HG03571 (cell line): ENCODE measurements at regions not wholly inside any gene's neighbourhood (a gene's known extent, or its start where the extent isn't known, plus 50 kb on each side); places are given as distances from the start of the nearest gene placed in this dataset.

Source experiments
- ATAC-seq: cut with Tn5 transposase; IDR thresholded peaks from one replicate; pipeline ENCODE4 v1.9.1; 2021; ENCODE audit not compliant: unreplicated experiment

GRCh38 chr1:209377995-209378394, 205.5 kb upstream of the CAMK1G start:
- ATAC-seq, result no peak

- ATAC-seq, result no peak
These were observed 204.2 kb upstream of the CAMK1G start for GRCh38 chr1:209379280-209379679.

GRCh38 chr1:209380420-209380819, 203.1 kb upstream of the CAMK1G start:
- ATAC-seq, result no peak

- ATAC-seq, result no peak
These were observed 201.0 kb upstream of the CAMK1G start for GRCh38 chr1:209382231-209383100.

- no peak for ATAC-seq
These were observed 200.1 kb upstream of the CAMK1G start for GRCh38 chr1:209383422-209383821.

GRCh38 chr1:209383907-209384709, 199.4 kb upstream of the CAMK1G start:
- ATAC-seq, result no peak

- no peak for ATAC-seq
These were observed 198.6 kb upstream of the CAMK1G start for GRCh38 chr1:209384710-209385550.

GRCh38 chr1:209386156-209386555, 197.4 kb upstream of the CAMK1G start:
- ATAC-seq, result no peak

- no peak for ATAC-seq
These were observed 196.1 kb upstream of the CAMK1G start for GRCh38 chr1:209387271-209387968.

GRCh38 chr1:209387969-209388329, 195.6 kb upstream of the CAMK1G start:
- no peak for ATAC-seq

GRCh38 chr1:209388358-209388757, 195.2 kb upstream of the CAMK1G start:
- ATAC-seq, result no peak

GRCh38 chr1:209389258-209389657, 194.3 kb upstream of the CAMK1G start:
- no peak for ATAC-seq

- no peak for ATAC-seq
These were observed 193.5 kb upstream of the CAMK1G start for GRCh38 chr1:209389975-209390374.

- no peak for ATAC-seq
These were observed 192.8 kb upstream of the CAMK1G start for GRCh38 chr1:209390764-209391163.

GRCh38 chr1:209391792-209392191, 191.7 kb upstream of the CAMK1G start:
- ATAC-seq, result no peak

GRCh38 chr1:209395169-209395568, 188.3 kb upstream of the CAMK1G start:
- ATAC-seq, result no peak

- no peak for ATAC-seq
These were observed 186.1 kb upstream of the CAMK1G start for GRCh38 chr1:209397371-209397770.

GRCh38 chr1:209397910-209398309, 185.6 kb upstream of the CAMK1G start:
- ATAC-seq, result no peak

- no peak for ATAC-seq
These were observed 185.1 kb upstream of the CAMK1G start for GRCh38 chr1:209398313-209398991.

GRCh38 chr1:209399800-209400199, 183.7 kb upstream of the CAMK1G start:
- no peak for ATAC-seq
